HG03064 (cell line): ENCODE measurements at regions not wholly inside any gene's neighbourhood (a gene's known extent, or its start where the extent isn't known, plus 50 kb on each side); places are given as distances from the start of the nearest gene placed in this dataset.
"Not testable (repeated sequence)": the region's sequence is repeated elsewhere in the genome, so short reads cannot be mapped to it uniquely, and the experiment has no call there.

Experiments
- ATAC-seq: cut with Tn5 transposase; IDR thresholded peaks from one replicate; pipeline ENCODE4 v1.9.1; 2021; ENCODE audit warnings: low read depth; ENCODE audit not compliant: unreplicated experiment

GRCh38 chr4:138113819-138114400, 128.2 kb downstream of the SLC7A11 start:
- no peak for ATAC-seq

GRCh38 chr4:138112890-138113289, 129.3 kb downstream of the SLC7A11 start:
- not testable (repeated sequence) for ATAC-seq

GRCh38 chr4:138112389-138112788, 129.8 kb downstream of the SLC7A11 start:
- ATAC-seq, result no peak

GRCh38 chr4:138111462-138112000, 130.6 kb downstream of the SLC7A11 start:
- ATAC-seq, result no peak

- ATAC-seq, result no peak
Observed at GRCh38 chr4:138110815-138111214, 131.3 kb downstream of the SLC7A11 start.

GRCh38 chr4:138107023-138107422, 135.1 kb downstream of the SLC7A11 start:
- ATAC-seq, result no peak

GRCh38 chr4:138105331-138105730, 136.8 kb downstream of the SLC7A11 start:
- ATAC-seq, result no peak

GRCh38 chr4:138104284-138104680, 137.9 kb downstream of the SLC7A11 start:
- no peak for ATAC-seq

- no peak for ATAC-seq
Observed at GRCh38 chr4:138103597-138104283, 138.4 kb downstream of the SLC7A11 start.

- ATAC-seq, result no peak
Observed at GRCh38 chr4:138099385-138099784, 142.8 kb downstream of the SLC7A11 start.

GRCh38 chr4:138097912-138098600, 144.1 kb downstream of the SLC7A11 start:
- no peak for ATAC-seq

GRCh38 chr4:138096384-138097062, 145.6 kb downstream of the SLC7A11 start:
- ATAC-seq, result no peak

- no peak for ATAC-seq
Observed at GRCh38 chr4:138095378-138095777, 146.8 kb downstream of the SLC7A11 start.

GRCh38 chr4:138092060-138092459, 150.1 kb downstream of the SLC7A11 start:
- no peak for ATAC-seq

- ATAC-seq, result no peak
Observed at GRCh38 chr4:138090918-138091676, 151.1 kb downstream of the SLC7A11 start.

GRCh38 chr4:138090150-138090917, 151.8 kb downstream of the SLC7A11 start:
- ATAC-seq, result peak; percentile 87

GRCh38 chr4:138088449-138089208, 153.5 kb downstream of the SLC7A11 start:
- no peak for ATAC-seq

GRCh38 chr4:138087066-138087719, 155.0 kb downstream of the SLC7A11 start:
- no peak for ATAC-seq
